ENCODE measurements at regions not wholly inside any gene's neighbourhood (a gene's known extent, or its start where the extent isn't known, plus 50 kb on each side); places are given as distances from the start of the nearest gene placed in this dataset.

DNA sequence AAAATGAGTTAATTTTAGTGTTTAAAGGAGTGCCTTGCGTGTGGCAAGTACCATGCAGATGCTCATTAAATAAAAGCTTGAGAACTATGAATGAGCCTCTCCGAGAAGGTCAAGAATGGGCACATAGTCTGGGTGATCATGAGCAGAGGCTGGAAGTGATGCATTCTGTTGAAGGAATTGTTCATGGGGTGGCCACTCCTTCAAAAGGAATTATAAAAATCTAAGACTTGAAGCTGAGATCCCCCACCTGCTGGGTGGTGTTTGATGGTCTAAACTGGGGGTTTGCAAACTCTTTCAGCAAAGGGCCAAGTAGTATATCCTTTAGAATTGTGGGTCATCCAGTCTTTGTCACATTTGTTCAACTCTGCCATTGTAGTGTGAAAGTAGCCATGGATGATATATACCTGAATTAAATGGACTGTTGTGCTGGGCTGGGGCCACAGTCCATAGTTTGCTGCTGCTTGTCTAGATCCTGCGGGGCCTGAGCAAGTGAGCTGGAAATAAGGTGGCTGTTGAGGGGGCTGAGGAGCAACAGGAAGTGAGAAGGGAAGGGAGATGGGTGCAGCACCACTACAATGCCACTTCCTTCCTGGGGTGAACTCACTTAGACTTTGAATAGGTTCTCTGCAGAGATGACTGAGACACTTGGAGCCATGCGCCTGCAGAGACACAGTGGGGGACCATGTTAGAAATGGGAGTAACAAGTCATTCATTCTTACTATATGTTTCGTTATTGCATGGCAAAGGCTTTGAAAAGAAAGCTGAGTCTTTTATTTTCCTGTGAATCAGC, 179.0 kb downstream of the SNX19 start:
- Histone ChIP-seq H2BK5ac (ENCODE audit: insufficient read length, low read length) (no peak overlapping the region), H2BK12ac (ENCODE audit: insufficient read length, low read depth, low read length) (no peak overlapping the region), H4K20me1 (ENCODE audit: control insufficient read depth, insufficient read depth, insufficient read length) (no peaks in the 10 kb centered on the region), H2AK5ac (ENCODE audit: insufficient read length, low read length) (no peak overlapping the region), H3K4ac (ENCODE audit: low read depth, low read length) (no peak overlapping the region), H3K56ac (ENCODE audit: insufficient read length, low read depth, low read length) (no peak overlapping the region), H4K91ac (ENCODE audit: insufficient read length, low read depth, low read length) (no peak overlapping the region), H3K23me2 (ENCODE audit: insufficient read length, low read depth, low read length, poor library complexity, severe bottlenecking) (no peaks in the 10 kb centered on the region), H2BK120ac (ENCODE audit: low read depth, low read length, poor library complexity, severe bottlenecking) (no peak overlapping the region), H4K5ac (ENCODE audit: insufficient read length, low read depth, low read length) (no peak overlapping the region), H3T11ph (ENCODE audit: low read length) (no peak overlapping the region), H3K14ac (ENCODE audit: insufficient read depth, low read length) (no peak overlapping the region), H3K4me2 (ENCODE audit: insufficient read depth, insufficient read length, low read length) (no peak overlapping the region), H3K79me2 (ENCODE audit: insufficient read depth, low read length) (no peaks in the 10 kb centered on the region), H3K27me3 (ENCODE audit: insufficient read depth, low read length) (no peaks in the 10 kb centered on the region), H3K4me1 (ENCODE audit: insufficient read depth, low read length) (peaks cover 3% of the 10 kb centered on the region; the same call in 1 of the 2 replicates), H3K18ac (ENCODE audit: insufficient read length, low read depth, low read length) (no peak overlapping the region), H3K27ac (ENCODE audit: insufficient read length, low read depth, low read length) (no peak overlapping the region), H2BK15ac (ENCODE audit: low read depth, low read length) (no peak overlapping the region), H3K79me1 (ENCODE audit: insufficient read depth, low read depth, low read length, poor library complexity, severe bottlenecking) (no peaks in the 10 kb centered on the region), H2BK20ac (ENCODE audit: low read depth, low read length, poor library complexity, severe bottlenecking) (no peak overlapping the region), H3K23ac (ENCODE audit: insufficient read length, low read depth, low read length) (no peak overlapping the region), H3K9me3 (ENCODE audit: control insufficient read depth, low read depth, low read length) (no peaks in the 10 kb centered on the region), H2AFZ (ENCODE audit: low read length) (no peak overlapping the region), H3K9ac (ENCODE audit: extremely low read depth, insufficient read length, low read length) (no peak overlapping the region), H4K8ac (replicated peaks; ENCODE audit: insufficient read length, low read depth, low read length) (no peak overlapping the region)
- TF ChIP-seq, protein P1, sequence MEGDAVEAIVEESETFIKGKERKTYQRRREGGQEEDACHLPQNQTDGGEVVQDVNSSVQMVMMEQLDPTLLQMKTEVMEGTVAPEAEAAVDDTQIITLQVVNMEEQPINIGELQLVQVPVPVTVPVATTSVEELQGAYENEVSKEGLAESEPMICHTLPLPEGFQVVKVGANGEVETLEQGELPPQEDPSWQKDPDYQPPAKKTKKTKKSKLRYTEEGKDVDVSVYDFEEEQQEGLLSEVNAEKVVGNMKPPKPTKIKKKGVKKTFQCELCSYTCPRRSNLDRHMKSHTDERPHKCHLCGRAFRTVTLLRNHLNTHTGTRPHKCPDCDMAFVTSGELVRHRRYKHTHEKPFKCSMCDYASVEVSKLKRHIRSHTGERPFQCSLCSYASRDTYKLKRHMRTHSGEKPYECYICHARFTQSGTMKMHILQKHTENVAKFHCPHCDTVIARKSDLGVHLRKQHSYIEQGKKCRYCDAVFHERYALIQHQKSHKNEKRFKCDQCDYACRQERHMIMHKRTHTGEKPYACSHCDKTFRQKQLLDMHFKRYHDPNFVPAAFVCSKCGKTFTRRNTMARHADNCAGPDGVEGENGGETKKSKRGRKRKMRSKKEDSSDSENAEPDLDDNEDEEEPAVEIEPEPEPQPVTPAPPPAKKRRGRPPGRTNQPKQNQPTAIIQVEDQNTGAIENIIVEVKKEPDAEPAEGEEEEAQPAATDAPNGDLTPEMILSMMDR (conservative IDR thresholded peaks at IDR 0.05) = no peak
- peaks cover 1% of the 10 kb centered on the region; the same call in 1 of the 2 replicates for H3K27me3 Mint-ChIP-seq (ENCODE audit: low read depth)
- no peak overlapping the region; a peak in 1 of 7 replicates for H3K27ac Mint-ChIP-seq
- peaks cover 12 to 14% of the 10 kb centered on the region in 2 experiments for H3K4me1 Mint-ChIP-seq
- no CpG with 5 or more reads among the region's 5 CpGs for WGBS (ENCODE audit: extremely low coverage, insufficient read length, low lambda C conversion rate)
- peaks cover 20 to 33% of the 10 kb centered on the region in 2 experiments for H3K9me3 Mint-ChIP-seq
- H3K36me3 Mint-ChIP-seq (ENCODE audit: insufficient read depth in 1 of 3, low read depth in 3 of 3) = peaks cover 3 to 14% (median 13%) of the 10 kb centered on the region in 3 experiments
- no peak for DNase-seq
- H3K4me3 Mint-ChIP-seq = no peak overlapping the region

Data from H9 (cell line).